NCI-H446 treated with DMSO at 0.1 percent for 48 hours (cell line): ENCODE measurements at regions not wholly inside any gene's neighbourhood (a gene's known extent, or its start where the extent isn't known, plus 50 kb on each side); places are given as distances from the start of the nearest gene placed in this dataset.
"Not testable (repeated sequence)": the region's sequence is repeated elsewhere in the genome, so short reads cannot be mapped to it uniquely, and the experiment has no call there.

Source experiments
- DNase-seq: peaks from one replicate; lab custom pipeline; 2025; lab: John Stamatoyannopoulos, UW

GRCh38 chrX:40530509-40530908, 50.3 kb upstream of the ATP6AP2 start:
- DNase-seq, result no peak

DNA sequence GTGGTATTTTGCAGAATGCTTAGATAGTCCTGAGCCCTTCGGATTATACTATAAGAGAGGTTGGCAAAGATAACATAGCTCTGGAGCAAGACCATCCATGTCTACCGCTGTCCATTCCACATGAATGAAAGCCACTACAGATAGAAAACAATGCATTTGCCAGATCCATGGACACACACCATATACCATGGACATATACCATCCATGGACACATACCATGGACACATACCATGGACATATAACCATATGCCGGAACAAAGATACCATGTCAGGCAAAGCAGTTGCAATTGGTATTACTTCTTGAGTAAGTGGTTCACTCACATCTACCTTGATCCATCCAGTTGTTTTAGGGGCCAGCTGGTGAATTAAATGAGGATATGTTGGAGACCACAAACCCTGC, 53.2 kb upstream of the ATP6AP2 start:
- no peak for DNase-seq

DNA sequence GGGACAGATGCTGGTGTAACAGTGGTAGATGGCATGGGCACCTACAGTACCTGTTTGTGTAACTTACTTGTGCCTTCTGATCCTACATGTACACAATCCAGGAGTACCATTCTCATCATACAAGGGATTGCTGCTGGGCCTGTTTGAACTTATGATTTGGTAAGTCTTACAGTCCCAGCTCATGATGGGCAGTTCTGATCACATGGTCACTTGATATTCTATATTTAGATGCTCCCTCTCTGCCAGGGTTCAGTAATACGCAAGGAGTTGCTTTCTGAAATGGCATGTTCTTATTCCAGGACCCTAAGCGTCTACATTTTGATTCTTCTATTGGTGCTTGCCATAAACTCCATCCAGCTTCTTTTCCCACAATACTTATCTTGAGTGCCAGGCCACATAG, 54.4 kb upstream of the ATP6AP2 start:
- no peak for DNase-seq

DNA sequence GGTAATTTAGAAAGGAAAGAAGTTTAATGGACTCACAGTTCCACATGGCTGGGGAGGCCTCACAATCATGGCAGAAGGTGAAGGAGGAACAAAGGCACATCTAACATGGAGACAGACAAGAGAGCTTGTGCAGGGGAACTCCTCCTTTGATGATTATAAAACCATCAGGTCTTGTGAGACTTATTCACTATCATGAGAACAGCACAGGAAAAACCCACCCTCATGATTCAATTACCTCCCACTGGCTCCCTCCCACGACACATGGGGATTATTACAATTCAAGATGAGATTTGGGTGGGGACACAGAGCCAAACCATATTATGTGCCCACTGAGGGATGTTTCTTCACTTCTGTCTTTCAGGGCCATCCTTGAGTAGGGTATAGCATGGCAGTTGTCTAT, 54.9 kb upstream of the ATP6AP2 start:
- not testable (repeated sequence) for DNase-seq

DNA sequence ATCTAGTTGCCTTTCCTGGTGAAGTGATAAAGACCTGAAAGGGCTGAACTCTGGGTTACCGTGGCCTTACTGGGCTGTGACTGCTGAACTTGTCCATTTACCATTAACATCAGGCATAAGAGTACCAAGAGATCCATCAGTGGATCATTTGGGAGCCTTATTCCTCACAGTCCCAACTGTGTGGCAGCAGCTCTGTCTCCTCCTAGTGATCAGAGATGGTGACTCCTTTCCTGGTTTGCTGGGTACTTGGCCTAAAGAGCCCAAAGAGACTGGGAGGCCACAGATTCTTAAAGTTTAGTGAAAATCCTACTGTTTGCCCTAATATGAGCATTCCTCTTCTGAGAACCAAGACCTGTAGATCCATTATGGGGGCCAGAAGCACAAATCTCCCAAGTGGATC, 56.3 kb upstream of the ATP6AP2 start:
- DNase-seq, result no peak

DNA sequence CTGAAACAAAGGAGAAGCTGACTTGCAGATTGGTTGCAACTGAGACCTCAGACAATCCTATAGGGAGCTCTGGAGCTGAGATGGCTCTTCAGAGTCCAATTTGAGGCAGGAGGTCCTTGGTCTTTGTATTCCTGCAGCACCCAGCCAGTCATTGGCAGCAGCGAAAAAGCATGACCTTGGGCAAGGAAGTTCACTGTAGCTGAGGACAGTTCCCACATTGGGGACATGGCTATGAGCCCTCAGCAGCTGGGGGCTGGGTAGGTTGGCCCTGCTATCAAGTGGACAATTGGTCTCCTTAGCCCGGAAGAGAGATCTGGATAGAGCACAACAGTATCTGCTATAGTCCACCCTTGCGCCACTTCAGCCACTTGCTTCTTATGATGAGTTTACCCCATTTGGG, 56.9 kb upstream of the ATP6AP2 start:
- no peak for DNase-seq

GRCh38 chrX:40521868-40522450, 58.8 kb upstream of the ATP6AP2 start:
- no peak for DNase-seq

- DNase-seq, result no peak
Observed at GRCh38 chrX:40514376-40514775, 66.4 kb upstream of the ATP6AP2 start.

GRCh38 chrX:40513835-40514234, 66.9 kb upstream of the ATP6AP2 start:
- no peak for DNase-seq

DNA sequence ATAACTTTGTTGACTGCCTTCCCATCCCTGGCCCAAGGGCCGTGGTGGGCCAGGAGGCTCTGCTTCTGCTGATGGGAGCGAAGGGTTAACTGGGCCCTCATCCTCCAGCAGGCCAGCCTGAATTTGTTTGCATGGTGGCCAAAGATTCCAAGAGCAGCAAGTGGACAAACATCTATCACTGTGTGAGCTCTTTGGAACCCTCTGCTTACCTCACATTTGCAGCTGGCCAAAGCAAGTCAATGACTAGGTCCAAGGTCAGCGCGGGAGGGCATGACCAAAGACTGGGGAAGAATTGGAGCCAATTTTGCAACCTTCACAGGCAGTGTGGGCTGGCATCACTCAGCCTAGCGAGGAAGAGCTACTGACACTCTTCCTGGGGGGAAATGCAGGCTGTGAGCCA, 67.8 kb upstream of the ATP6AP2 start:
- DNase-seq, result no peak

- DNase-seq, result no peak
Observed at GRCh38 chrX:40511258-40511657, 69.5 kb upstream of the ATP6AP2 start.

DNA sequence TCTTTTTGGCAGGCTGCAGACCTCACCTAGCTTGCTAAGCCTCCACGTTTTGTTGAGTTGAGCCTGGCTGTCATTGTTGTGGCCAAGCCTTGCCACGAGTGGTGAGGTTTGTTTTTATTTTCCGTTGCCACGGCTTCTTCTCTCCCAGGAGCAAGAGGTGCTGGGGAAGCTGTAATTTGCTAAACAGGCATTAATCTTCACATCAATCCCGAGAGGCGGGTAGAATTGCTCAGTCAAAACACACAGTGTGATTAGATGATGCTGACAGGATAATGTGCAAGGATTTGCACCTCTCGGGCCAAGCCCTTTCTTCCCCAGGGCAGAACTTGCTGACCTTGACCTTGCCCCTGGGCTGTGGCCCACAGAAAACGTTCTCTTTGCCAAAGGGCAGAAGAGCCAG, 72.2 kb upstream of the ATP6AP2 start:
- DNase-seq, result no peak

DNA sequence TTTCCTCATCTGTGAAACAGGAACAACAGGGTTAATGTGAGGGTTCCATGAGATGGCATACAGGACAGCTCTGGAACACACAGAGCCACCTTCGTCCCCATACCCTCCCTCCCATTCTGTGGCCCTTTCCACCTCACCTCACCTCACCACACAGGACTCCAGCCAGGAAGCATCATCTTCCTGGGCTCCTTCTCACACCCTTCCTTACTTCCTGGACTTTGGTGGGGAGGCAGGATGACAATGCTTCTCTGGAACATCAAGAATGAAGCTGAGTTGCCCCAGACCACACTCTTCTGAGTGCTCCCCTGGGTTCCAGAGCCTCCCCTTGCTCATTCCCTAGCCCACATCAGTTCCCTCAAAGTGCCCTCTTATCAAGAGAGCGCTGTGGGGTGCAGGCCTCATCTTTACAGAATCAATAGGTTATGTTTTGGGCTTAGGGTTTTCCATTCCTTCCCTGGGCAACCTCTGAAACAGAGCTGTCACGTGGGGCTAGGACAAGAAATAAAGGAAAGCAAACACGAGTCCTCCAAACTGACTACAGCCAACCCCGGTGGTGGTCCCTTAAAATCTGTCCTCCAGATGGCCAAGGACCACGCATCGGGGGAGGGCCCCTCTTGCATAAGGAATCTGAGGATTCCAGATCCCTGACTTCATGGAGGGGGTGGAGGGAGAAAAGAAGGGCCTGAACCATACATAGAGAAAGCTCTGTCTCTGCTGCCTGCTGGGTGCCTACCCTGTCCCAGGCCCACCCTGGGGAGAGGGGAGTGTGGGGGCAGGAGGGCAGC, 74.4 kb upstream of the ATP6AP2 start:
- DNase-seq, result no peak

GRCh38 chrX:40504801-40505605, 75.8 kb upstream of the ATP6AP2 start:
- DNase-seq, result no peak

GRCh38 chrX:40503094-40503493, 77.7 kb upstream of the ATP6AP2 start:
- no peak for DNase-seq

DNA sequence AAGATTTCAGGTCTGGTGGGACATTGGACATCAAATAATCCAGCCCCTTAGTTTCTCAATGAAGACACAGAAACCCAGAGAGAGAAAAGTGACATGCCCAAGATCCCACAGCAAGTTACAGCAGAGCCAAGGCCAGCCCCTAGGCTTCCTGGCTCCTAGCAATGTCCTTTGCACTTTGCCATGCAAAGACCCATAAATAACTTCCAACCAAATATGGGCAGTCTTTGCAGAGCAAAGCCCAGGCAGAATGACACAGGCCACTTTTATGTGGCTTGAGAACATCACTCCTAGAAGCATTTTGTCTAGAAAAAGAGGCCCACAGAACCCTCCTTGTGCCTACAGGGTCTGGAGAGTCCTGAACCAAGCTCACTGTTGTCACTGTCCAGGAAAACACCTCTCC, 78.1 kb upstream of the ATP6AP2 start:
- no peak for DNase-seq

DNA sequence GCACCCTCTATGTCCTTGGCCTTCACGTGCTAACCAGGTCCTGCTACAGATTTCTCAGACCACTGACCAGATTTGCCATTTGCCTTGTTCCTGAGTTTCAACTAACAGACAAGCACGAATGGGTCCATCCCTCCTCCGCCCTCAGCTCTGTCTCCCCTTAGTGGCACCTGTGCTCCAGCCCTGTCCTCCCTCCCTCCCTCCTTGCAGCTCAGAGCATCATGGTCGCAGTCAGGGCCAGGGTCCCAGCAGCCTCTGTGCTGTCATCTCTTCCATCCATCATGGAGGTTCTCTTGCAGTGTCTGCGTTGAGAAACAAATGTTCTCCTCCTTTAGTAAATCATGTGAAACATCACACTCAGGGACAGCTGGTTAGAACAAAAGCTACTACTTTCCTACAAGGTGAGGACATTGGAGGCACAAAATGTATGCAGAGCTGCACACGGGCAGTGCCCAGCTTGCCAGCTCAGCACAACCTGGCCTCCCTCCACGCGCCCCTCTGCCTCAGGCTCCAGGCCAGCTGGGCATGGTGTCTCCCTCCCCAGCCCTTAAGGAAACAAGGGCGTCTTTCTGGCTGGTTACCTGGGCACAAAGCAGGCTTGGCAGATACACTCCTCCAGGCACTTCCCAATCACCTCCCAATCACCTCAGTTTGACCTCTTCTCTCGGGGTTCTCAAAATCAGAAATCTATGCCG, 79.5 kb upstream of the ATP6AP2 start:
- DNase-seq, result no peak

- no peak for DNase-seq
Observed at GRCh38 chrX:40496728-40497127, 84.0 kb upstream of the ATP6AP2 start.

DNA sequence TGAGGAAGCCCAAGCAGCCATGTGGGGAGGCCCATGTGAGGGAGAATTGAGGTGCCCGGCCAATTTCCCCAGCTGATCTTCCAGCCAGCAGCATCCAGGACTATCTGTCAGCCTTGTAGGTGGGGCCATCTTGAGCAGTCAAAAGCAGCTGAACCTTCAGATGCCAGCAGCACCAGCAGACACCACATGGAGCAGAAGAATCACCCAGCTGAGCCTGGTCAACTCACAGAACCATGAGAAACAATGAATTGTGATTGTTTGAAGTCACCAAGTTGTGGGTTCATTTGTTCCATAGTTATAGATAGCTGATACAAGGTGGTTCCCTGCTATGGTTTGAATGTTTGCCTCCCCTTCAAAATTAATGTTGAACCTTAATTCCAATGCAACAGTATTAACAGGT, 85.1 kb upstream of the ATP6AP2 start:
- no peak for DNase-seq

DNA sequence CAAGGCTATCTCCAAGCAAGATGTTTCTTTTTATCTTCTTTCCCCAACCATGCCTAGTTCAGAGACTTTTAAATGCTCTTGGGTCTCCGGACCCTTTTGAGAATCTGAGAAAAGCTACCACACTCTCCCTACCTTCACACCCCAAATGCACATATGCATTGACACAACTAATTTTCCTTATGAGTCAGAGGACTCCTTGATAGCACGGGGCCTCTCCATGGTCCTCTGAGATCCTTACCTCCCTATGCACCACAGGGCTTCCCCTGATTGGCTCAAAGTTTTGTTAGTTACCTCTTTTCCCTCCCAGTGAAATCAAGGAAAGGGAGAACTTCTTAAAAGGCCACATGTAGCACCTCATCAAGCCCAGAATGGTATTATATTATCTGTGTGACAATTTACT, 86.8 kb upstream of the ATP6AP2 start:
- DNase-seq, result no peak

DNA sequence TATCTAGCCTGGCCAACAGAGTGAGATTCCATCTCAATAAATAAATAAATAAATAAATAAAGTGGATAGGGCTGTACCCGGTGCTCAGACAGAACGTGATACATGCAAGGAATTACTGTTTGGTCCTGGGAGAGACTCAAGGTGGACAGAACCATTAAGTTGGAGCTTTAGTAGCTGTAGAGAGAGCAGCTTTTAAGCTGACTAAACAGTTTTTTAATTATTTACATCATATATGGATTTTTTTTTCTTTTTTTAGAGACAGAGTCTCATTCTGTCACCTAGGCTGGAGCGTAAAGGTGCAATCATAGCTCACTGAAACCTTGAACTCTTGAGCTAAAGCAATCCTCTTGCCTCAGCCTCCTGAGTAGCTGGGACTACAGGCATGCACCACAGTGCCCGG, 92.5 kb upstream of the ATP6AP2 start:
- no peak for DNase-seq

GRCh38 chrX:40485973-40486372, 94.8 kb upstream of the ATP6AP2 start:
- no peak for DNase-seq
